ENCODE measurements at regions not wholly inside any gene's neighbourhood (a gene's known extent, or its start where the extent isn't known, plus 50 kb on each side); places are given as distances from the start of the nearest gene placed in this dataset.

- TF ChIP-seq CTCF (conservative IDR thresholded peaks at IDR 0.05; ENCODE audit: low read depth, low read length) (no peak), EZH2 (IDR thresholded peaks at IDR 0.05; ENCODE audit: low read length, unreplicated experiment) (no peak), EZH2phosphoT487 (IDR thresholded peaks at IDR 0.05; ENCODE audit: borderline replicate concordance, low read length) (no peak)
Measured at GRCh38 chr11:15726221-15726746, 611.6 kb downstream of the INSC start.
